ENCODE measurements at regions not wholly inside any gene's neighbourhood (a gene's known extent, or its start where the extent isn't known, plus 50 kb on each side); places are given as distances from the start of the nearest gene placed in this dataset.

DNA sequence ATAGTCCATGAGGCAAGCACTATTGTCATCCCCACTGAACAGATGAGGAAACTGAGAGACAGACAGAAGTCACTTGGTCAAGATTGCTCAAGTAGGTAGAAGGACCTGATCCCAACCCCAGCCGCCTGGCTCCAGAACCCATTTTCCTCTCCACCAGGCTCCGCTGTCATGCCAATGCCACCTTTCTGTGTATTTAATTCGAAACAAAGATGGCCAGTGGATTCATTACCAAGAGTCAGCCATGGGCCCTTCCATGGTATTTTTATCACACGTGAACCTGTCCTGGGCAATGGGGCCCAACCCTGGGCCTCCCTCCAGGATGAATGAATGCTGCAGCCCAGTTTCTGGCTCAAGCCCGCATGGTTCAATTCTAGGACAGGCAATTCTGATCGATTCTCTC, 673.4 kb downstream of the BCL11B start:
- TF ChIP-seq, protein P1, sequence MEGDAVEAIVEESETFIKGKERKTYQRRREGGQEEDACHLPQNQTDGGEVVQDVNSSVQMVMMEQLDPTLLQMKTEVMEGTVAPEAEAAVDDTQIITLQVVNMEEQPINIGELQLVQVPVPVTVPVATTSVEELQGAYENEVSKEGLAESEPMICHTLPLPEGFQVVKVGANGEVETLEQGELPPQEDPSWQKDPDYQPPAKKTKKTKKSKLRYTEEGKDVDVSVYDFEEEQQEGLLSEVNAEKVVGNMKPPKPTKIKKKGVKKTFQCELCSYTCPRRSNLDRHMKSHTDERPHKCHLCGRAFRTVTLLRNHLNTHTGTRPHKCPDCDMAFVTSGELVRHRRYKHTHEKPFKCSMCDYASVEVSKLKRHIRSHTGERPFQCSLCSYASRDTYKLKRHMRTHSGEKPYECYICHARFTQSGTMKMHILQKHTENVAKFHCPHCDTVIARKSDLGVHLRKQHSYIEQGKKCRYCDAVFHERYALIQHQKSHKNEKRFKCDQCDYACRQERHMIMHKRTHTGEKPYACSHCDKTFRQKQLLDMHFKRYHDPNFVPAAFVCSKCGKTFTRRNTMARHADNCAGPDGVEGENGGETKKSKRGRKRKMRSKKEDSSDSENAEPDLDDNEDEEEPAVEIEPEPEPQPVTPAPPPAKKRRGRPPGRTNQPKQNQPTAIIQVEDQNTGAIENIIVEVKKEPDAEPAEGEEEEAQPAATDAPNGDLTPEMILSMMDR (IDR thresholded peaks at IDR 0.05; ENCODE audit: extremely low read depth in 1 of 2, insufficient read depth in 1 of 2, low read depth in 1 of 2, low read length in 2 of 2): no peak
- TF ChIP-seq, protein P2, sequence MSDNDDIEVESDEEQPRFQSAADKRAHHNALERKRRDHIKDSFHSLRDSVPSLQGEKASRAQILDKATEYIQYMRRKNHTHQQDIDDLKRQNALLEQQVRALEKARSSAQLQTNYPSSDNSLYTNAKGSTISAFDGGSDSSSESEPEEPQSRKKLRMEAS (IDR thresholded peaks at IDR 0.05; ENCODE audit: insufficient read depth, insufficient read length): no peak
- TF ChIP-seq POLR2AphosphoS5 (IDR thresholded peaks at IDR 0.05; ENCODE audit: insufficient read depth, low read depth, low read length) (no peak), MYC (IDR thresholded peaks at IDR 0.05; ENCODE audit: low read depth, low read length) (no peak), POLR2A (IDR thresholded peaks at IDR 0.05; ENCODE audit: low read depth, low read length) (no peak), EZH2 (IDR thresholded peaks at IDR 0.05; ENCODE audit: borderline replicate concordance, low read depth, low read length, severe bottlenecking) (no peak), JUN (IDR thresholded peaks at IDR 0.05; ENCODE audit: borderline replicate concordance, insufficient read depth, insufficient read length, low read depth) (no peak), GATA2 (IDR thresholded peaks at IDR 0.05; ENCODE audit: insufficient read depth, insufficient read length, low read depth, low read length) (no peak)
